Neural cell (in vitro differentiated cells): ENCODE measurements at regions not wholly inside any gene's neighbourhood (a gene's known extent, or its start where the extent isn't known, plus 50 kb on each side); places are given as distances from the start of the nearest gene placed in this dataset.

Source experiments
- H2AFZ ChIP-seq: fragments of 200-600, 300-800 bp; sonication (generic), shearing (Covaris generic); 2 replicates; pipeline ENCODE4 v1.6.0; 2014; ENCODE audit warnings: low read depth, mild to moderate bottlenecking, antibody characterized with exemption, low read length, moderate library complexity
- H3F3A ChIP-seq: fragments of 200-600 bp; shearing (Covaris generic); 2 replicates; pipeline ENCODE4 v1.6.1; 2016; ENCODE audit warnings: mild to moderate bottlenecking, moderate library complexity, mixed read lengths, antibody characterized with exemption, low read length; ENCODE audit not compliant: insufficient read depth, poor library complexity, severe bottlenecking
- H3K27ac ChIP-seq: fragments of 200-600, 300-800 bp; sonication (generic), shearing (Covaris generic); 2 replicates; pipeline ENCODE4 v1.5.1; 2014; ENCODE audit warnings: mild to moderate bottlenecking, low read length, moderate library complexity
- H3K27me3 ChIP-seq: fragments of 300-800, 200-600 bp; sonication (generic), shearing (Covaris generic); 2 replicates; pipeline ENCODE4 v1.6.0; 2014; ENCODE audit warnings: mild to moderate bottlenecking, low read depth, low read length, moderate library complexity; ENCODE audit not compliant: insufficient read depth
- H3K36me3 ChIP-seq: fragments of 300-800, 200-600 bp; sonication (generic), shearing (Covaris generic); 2 replicates; pipeline ENCODE4 v1.5.1; 2014; ENCODE audit warnings: mild to moderate bottlenecking, antibody characterized with exemption, low read length, moderate library complexity; ENCODE audit not compliant: insufficient read depth
- H3K4me2 ChIP-seq: fragments of 300-800, 200-600 bp; sonication (generic), shearing (Covaris generic); 2 replicates; pipeline ENCODE4 v1.6.0; 2014; ENCODE audit warnings: mild to moderate bottlenecking, low read length
- H3K4me3 ChIP-seq: fragments of 300-800, 200-600 bp; sonication (generic), shearing (Covaris generic); 2 replicates; pipeline ENCODE4 v1.5.1; 2014; ENCODE audit warnings: mild to moderate bottlenecking, low read length, moderate library complexity
- H3K79me2 ChIP-seq: fragments of 200-600 bp; shearing (Covaris generic); replicated peaks from 2 replicates; pipeline ENCODE4 v1.6.0; 2014; ENCODE audit warnings: mild to moderate bottlenecking, low read length, moderate library complexity; ENCODE audit not compliant: insufficient read depth
- H3K9ac ChIP-seq: fragments of 300-800, 200-600 bp; sonication (generic), shearing (Covaris generic); 2 replicates; pipeline ENCODE4 v1.6.1; 2016; ENCODE audit warnings: mild to moderate bottlenecking, low read length, mixed read lengths
- H3K9me2 ChIP-seq: fragments of 200-600 bp; shearing (Covaris generic); 2 replicates; pipeline ENCODE4 v1.6.1; 2016; ENCODE audit warnings: mild to moderate bottlenecking, low read length, mixed read lengths; ENCODE audit not compliant: insufficient read depth
- H3K9me3 ChIP-seq: fragments of 200-600, 300-800 bp; sonication (generic), shearing (Covaris generic); 2 replicates; pipeline ENCODE4 v1.6.1; 2016; ENCODE audit warnings: mild to moderate bottlenecking, mixed run types, low read length, moderate library complexity, mixed read lengths
- H4K20me1 ChIP-seq: fragments of 200-600 bp; shearing (Covaris generic); 2 replicates; pipeline ENCODE4 v1.6.1; 2016; ENCODE audit warnings: mild to moderate bottlenecking, mixed run types; ENCODE audit not compliant: insufficient read depth
- CTCF ChIP-seq: fragments of 450-650 bp; IDR thresholded peaks from 2 replicates; pipeline ENCODE4 v1.5.1; 2014; ENCODE audit warnings: antibody characterized with exemption, mild to moderate bottlenecking, moderate library complexity; ENCODE audit not compliant: poor library complexity, severe bottlenecking
- EP300 ChIP-seq: fragments of 450-650 bp; conservative IDR thresholded peaks from 2 replicates; pipeline ENCODE4 v1.6.1; 2014; ENCODE audit warnings: antibody characterized with exemption, mild to moderate bottlenecking, moderate library complexity; ENCODE audit not compliant: poor library complexity, severe bottlenecking
- EZH2 ChIP-seq: fragments of 200-600, 300-800 bp; shearing (Covaris generic), sonication (generic); IDR thresholded peaks from 2 replicates; pipeline ENCODE4 v1.6.1; 2014; ENCODE audit warnings: antibody characterized with exemption, low read length, borderline replicate concordance, mild to moderate bottlenecking; ENCODE audit not compliant: insufficient read depth, poor library complexity, severe bottlenecking
- MXI1 ChIP-seq: fragments of 450-650 bp; conservative IDR thresholded peaks from 2 replicates; pipeline ENCODE4 v1.6.1; 2014; ENCODE audit warnings: antibody characterized with exemption, mild to moderate bottlenecking; ENCODE audit not compliant: poor library complexity, severe bottlenecking
- POLR2AphosphoS5 ChIP-seq: IDR thresholded peaks from 2 replicates; pipeline ENCODE4 v1.6.1; 2012
- RAD21 ChIP-seq: fragments of 450-650 bp; conservative IDR thresholded peaks from 2 replicates; pipeline ENCODE4 v1.6.1; 2014; ENCODE audit warnings: antibody characterized with exemption, mild to moderate bottlenecking, moderate library complexity
- REST ChIP-seq: IDR thresholded peaks from 2 replicates; pipeline ENCODE4 v1.6.1; 2012; ENCODE audit warnings: borderline replicate concordance
- SMC3 ChIP-seq: fragments of 450-650 bp; conservative IDR thresholded peaks from 2 replicates; pipeline ENCODE4 v1.6.1; 2014; ENCODE audit warnings: antibody characterized with exemption, mild to moderate bottlenecking, moderate library complexity; ENCODE audit not compliant: poor library complexity
- TAF1 ChIP-seq: IDR thresholded peaks from 2 replicates; pipeline ENCODE4 v1.6.1; 2012; ENCODE audit warnings: low read depth

- H3K9me2 ChIP-seq = no peaks in the 10 kb centered on the region
- no peaks in the 10 kb centered on the region for H3F3A ChIP-seq
- no peaks in the 10 kb centered on the region for H4K20me1 ChIP-seq
- no peaks in the 10 kb centered on the region for H3K79me2 ChIP-seq
- no peak overlapping the region for H3K4me3 ChIP-seq
- H3K36me3 ChIP-seq = no peaks in the 10 kb centered on the region
- no peaks in the 10 kb centered on the region for H3K9me3 ChIP-seq
- no peaks in the 10 kb centered on the region for H3K27me3 ChIP-seq
- no peak overlapping the region for H3K4me2 ChIP-seq
- TF ChIP-seq TAF1 = no peak
- no peak for TF ChIP-seq MXI1
- no peak for TF ChIP-seq REST
- no peak for TF ChIP-seq EZH2
- no peak for TF ChIP-seq POLR2AphosphoS5
- TF ChIP-seq EP300 = no peak
- no peak for TF ChIP-seq SMC3
- no peak for TF ChIP-seq RAD21
- TF ChIP-seq CTCF = no peak
- no peak overlapping the region for H3K27ac ChIP-seq
- H2AFZ ChIP-seq = no peak overlapping the region
- no peak overlapping the region for H3K9ac ChIP-seq
Observed at GRCh38 chr5:99000221-99000620, 71.4 kb upstream of the CHD1 start.

GRCh38 chr5:98999631-99000030 is 70.8 kb upstream of the CHD1 start:
- Histone ChIP-seq H2AFZ (no peak overlapping the region), H3K79me2 (no peaks in the 10 kb centered on the region), H3K9me3 (no peaks in the 10 kb centered on the region)

More at GRCh38 chr5:98999631-99000030, 70.8 kb upstream of the CHD1 start:
- Histone ChIP-seq H4K20me1 (no peaks in the 10 kb centered on the region), H3K36me3 (no peaks in the 10 kb centered on the region), H3K9me2 (no peaks in the 10 kb centered on the region), H3K4me3 (no peak overlapping the region), H3K9ac (no peak overlapping the region), H3F3A (no peaks in the 10 kb centered on the region), H3K27me3 (no peaks in the 10 kb centered on the region), H3K27ac (no peak overlapping the region), H3K4me2 (no peak overlapping the region)
- TF ChIP-seq CTCF (no peak), POLR2AphosphoS5 (no peak), EZH2 (no peak), TAF1 (no peak), SMC3 (no peak), REST (no peak), MXI1 (no peak), RAD21 (no peak), EP300 (no peak)
